HG03175 (cell line): ENCODE measurements at regions not wholly inside any gene's neighbourhood (a gene's known extent, or its start where the extent isn't known, plus 50 kb on each side); places are given as distances from the start of the nearest gene placed in this dataset.
A peak's percentile ranks its signal among the peaks of the same experiment; 100 is the strongest.

Experiments
- ATAC-seq: cut with Tn5 transposase; IDR thresholded peaks from one replicate; pipeline ENCODE4 v1.9.1; 2021; ENCODE audit warnings: mild to moderate bottlenecking, moderate library complexity; ENCODE audit not compliant: unreplicated experiment

DNA sequence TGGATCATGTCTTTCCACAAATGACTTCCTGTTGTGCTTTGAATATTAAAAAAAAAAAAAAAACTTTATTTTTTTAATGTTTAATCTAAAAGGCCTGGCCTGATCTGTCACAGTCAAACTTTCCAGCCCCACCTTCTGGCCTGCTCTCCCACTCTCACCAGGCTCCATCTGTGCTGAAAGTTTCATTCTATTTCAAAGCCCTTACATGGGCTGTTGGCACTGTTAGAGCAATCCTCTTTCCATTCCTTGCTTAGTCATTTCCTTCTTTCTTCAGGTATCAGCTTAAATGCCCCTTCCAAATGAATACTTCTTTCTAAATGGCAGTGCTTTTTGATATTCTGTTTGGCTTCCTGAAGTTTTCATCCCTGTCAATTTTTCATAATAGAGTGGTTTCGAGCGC, 1104.8 kb upstream of the C9orf72 start:
- ATAC-seq = no peak

DNA sequence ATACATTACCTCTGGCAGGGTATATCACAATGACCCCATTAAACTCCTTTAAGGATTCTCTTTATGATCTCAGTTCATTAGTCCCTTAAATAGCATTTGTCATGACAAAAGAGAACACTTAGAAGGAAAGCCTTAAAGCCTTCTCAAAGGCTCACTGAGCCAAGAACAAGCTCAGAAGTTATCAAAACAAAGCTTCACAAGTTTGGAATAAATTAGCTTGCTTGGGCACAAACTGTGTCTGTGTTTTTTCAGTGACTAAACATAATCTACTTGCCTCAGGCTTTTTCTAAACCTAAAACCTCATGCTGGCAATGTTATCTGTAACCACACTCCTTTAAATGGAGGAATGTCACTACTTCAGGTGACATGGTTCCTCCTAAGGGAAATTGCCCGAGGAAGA, 1114.9 kb upstream of the C9orf72 start:
- ATAC-seq = no peak

DNA sequence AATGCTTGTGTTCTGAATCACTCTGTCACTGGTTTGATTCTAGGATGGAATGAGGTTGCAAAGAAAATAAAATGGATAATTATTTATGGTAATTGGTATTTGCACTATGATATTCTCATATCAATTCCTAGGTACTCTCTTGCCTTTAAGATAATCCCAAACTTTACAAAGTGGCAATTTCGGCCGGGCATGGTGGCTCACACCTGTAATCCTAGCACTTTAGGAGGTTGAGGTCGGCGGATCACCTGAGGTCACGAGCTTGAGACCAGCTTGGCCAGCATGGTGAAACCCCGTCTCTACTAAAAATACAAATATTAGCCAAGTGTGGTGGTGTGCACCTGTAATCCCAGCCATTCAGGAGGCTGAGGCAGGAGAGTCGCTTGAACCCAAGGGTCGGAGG, 1118.7 kb upstream of the C9orf72 start:
- ATAC-seq = no peak

DNA sequence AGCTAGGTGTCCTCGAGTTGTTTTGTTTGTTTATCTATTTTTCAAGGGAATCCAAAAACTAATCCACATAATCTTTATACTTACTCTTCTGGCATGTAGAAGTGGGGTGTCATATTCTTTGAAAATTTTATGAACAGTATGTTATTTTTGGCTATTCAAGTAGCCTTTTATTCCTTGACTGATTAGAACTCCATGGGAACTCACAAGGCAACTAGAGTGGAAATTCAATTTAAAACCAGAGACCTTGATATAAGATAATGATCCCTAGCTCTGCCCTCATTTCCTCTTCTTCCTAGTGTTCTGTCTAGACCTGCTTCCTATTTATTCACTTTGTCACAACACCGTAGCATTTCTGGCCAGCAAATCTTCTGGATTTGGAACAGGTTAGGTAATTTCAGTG, 1123.7 kb upstream of the C9orf72 start:
- no peak for ATAC-seq

DNA sequence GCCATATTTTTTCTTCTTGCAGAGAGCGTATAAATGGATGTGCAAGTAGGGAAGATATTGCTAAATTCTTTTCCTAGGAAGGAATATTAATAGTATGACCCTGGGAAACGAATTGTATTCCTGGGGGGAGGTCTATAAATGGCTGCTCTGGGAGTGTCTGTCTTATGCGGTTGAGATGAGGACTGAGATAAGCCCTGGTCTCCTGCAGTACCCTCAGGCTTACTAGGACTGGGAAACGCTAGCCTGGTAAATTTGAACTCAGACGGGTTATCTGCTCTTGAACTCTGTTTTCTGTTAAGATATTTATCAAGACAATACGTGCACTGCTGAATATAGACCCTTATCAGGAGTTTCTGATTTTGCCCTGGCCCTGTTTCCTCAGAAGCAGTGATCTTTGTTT, 1126.4 kb upstream of the C9orf72 start:
- ATAC-seq = no peak

DNA sequence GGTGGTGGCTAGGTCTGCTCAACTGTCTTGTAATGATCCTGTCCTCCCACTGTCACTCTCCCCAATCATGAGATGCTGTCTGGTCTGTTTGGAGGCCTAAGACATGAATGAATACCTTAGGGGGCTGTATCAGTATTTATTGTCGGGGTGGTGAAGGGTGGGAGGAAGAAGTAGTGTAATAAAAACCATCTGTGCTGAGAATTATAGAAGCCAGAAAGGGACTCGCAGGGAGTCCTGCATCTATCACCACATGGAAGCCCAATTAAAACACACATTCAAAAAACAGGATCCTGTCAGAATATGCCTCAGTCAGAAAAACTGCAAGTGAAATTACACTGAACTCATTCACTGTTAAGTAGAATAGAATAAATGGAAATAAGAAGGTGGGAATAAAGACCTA, 1134.3 kb upstream of the C9orf72 start:
- ATAC-seq = no peak

DNA sequence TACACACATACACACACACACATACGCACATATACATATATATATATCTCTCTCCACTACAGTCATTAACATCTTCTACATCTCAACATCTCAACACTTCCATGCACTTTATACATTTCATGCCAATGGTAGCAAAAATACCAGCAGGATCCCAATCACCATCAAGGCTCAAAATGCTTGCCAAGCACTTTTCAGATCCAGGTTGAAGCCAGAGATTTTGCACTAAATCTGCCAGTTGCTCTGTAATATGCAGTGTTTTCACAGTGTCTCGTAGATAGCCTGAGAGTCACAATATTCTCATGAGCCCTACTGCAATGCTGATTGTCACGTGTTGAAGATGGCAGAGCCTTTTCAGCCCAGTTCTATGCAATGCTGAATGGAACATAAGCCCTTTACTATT, 1140.9 kb upstream of the C9orf72 start:
- no peak for ATAC-seq

DNA sequence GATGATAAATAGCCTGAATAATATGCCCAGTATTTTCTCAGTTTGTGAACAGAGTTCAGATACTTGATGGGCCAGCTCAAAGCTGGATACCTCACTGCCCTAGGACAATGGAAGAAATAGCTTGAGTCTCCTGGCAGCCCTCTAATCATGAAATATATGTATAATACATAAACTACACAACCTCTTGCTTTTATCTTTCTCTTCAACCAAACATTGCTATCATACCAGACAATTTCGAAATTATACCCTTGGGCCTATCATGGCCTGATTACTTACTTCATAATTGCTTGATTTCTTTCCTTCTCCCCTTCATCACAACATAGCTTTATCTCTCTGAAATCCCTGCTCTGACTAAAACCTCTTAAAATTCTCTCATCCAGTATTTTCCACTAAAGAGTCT, 1144.9 kb upstream of the C9orf72 start:
- ATAC-seq = no peak

DNA sequence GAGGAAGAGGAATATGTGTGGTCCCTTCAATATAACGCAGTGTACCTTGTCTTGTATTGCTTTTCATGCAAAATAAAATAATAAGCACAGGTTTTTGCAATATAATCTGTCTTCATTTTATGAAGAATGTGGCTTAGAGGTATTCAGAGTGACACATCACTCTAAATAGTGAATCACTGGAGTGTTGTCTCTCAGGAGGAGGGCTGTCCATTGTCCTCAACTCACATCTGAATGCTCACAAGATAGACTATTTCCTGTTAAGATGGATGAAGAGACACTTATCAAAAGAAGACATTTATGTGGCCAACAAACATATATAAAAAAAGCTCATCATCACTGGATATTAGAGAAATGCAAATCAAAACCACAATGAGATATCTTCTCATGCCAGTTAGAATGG, 1147.5 kb upstream of the C9orf72 start:
- ATAC-seq = no peak

DNA sequence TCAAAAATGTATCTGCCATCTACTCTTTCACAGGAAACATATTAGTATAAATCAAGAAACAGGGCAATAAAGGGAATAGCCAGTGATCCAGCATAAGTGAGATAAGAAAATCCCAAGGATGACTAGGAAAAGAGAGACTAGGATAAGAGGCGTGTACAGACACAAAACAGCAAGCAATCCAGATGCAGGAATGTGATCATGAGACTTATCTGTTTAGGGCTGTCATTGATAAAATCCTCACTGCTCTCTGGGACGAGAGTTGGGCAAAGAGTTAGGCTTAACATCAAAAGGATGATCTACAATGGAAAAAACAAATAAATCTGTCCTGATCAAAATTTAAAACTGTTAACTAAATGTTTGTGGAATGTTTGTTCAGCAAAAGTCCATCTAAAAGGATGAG, 1156.8 kb upstream of the C9orf72 start:
- no peak for ATAC-seq

DNA sequence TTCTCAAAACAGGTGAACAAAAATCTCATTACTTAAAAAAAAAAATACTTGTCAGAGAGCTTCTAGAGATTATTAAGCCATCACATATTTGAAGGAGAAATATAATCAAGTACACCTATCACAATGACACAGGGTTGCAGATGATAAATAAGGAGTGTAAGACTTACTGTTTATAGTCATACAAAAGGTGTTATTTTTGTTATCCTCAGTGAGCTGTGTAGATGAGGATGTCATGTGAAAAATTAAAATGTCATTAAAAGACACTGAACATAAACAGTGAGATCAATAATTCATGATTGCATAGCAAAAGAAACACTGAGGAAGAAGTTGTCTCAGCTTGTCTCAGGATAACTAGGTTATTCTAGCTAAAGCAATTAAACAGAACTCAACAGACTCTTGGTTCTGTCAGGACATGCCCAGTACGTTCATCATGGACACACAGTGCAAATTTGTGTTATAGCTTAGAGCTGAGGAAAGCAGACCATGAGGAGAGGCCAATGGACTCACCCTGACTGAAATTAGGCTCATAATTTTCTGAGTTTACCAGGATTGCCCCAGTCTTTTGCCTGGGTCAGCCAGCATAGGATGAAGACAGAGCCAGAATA, 1162.6 kb upstream of the C9orf72 start:
- no peak for ATAC-seq

DNA sequence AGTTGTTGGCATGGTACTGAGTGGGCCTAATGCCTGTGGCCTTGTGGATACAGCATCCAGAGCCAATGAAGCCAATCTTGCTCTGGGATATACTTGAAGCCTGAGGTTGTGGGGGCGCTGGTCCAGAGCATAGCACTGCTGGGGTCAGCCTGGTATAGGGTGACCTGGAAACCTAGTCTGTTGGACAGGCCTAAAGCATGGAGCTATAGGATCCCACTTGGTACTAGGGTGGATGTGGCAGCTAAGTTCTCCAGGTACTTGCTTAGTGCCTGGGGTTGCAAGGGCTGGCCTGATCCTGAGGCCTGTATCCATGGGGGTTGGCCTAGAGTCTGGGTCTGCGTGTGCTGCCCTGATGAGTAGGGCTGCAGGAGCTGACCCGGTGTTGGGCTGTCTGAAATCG, 1168.2 kb upstream of the C9orf72 start:
- ATAC-seq = no peak

DNA sequence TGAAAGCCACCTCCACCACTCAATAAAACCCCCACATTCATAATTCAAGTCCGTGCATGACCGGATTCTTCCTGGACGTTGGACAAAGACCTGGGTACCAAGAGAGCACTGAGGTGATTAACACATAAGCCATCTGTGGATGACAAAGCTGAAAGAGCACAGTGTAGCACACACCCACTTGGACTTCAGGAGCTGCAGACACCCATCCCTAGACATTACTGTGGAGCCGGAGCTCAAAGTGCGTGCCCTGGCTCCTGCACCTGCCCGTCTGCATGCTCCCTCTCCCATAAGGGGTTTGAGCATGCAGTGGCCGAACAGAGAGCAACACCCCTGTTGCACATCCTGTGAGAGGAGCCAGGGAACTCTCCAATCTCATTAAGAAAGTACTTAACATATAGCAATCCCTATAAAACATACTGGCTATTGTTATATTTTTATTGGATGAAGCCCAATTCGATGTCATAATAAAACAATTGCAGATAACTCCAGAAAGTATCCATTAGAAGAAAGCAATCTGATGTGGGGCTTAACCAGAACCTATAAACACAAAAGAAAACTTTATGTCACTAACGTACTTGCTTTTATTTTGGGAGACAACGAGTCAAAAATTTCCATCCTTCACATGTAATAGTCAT, 1174.2 kb upstream of the C9orf72 start:
- no peak for ATAC-seq

DNA sequence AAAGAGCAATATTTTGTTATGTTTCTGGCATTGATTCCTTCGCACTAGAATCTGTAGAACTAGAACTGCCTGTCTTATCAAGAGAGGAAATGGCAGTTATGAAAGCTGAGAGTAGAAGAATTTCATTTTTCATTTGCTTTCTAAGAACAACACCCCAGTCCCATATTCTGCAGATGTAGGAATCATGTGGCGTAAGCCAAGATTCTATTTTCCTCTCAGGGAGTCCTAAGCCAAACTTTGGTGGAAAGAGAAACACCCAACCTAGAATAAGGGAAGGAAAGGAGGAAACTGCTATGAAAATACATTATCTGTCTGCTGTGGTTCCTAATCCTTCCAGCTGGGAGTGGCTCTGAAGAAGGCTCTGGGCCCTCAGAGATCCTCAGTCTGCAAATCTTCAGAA, 1176.9 kb upstream of the C9orf72 start:
- ATAC-seq = no peak

DNA sequence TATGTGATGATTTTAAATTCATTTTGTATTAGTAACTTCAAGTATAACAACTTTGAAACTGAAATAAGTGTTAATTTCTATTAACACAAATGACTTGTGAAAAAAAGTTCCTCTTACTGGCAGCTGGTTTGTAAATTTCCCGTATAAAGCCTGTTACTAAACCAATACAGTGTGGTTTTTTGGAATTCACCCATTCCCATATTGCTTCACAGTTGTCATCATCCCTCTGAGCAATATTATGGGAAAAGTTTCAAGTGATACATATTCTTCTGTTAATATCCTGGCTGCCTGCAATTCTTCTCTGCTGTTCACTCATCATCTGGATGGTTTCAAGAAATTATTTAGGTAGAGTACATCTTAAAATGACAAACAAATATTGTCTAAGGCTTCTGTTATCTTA, 1185.1 kb upstream of the C9orf72 start:
- ATAC-seq = no peak

DNA sequence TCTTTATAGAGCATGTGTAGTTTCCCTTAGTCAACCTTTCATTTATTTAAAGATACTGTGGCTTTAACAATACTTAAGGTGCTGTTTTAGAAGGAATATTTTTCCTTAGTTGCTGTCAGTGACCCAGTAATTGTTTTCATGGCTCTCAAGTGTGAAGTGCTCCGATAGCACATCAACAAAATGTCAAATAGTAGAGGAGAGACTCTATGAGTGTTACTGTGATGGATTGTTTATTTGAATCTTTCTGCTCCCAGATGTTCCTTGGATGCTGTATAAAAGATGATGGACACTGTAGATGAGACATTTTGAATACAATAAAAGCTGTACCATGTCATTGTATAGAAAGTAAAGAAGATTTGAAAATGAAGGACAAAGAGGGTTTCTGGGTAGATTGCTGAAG, 1185.7 kb upstream of the C9orf72 start:
- no peak for ATAC-seq

DNA sequence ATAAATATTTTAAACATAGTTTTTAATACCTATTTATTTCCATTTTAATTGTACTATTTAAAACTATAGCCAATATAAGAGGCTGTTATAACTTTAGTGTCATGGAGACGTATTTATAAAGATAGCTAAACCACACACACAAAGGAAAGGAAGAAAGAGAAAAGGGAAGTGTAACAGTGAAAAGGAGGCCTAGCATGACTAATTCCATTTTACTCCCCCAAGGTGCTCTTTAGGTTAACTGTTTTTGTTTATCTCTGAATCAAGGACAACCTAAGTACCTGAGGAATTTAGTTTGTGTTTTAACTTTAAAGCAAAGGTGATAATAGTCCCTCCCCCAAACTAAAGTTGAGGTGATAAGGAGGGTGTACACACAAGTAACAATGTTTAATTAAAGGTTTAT, 1188.9 kb upstream of the C9orf72 start:
- no peak for ATAC-seq

DNA sequence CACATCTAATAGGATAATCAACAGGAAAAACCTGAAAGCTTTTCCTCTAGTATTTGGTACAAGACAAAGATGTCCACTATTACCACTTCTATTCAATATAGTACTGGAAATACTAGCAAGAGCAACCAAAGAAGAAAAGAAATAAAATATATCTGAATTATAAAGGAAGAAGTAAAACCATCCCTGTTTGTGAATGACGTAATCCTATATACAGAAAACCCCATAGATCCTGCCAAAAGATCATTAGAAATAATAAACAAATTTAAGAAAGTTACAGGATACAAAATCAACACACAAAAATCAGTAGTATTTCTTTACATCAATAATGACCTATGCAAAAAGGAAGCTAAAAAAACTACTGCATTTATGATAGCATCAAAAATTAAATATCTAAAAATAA, 1191.3 kb upstream of the C9orf72 start:
- ATAC-seq = no peak

DNA sequence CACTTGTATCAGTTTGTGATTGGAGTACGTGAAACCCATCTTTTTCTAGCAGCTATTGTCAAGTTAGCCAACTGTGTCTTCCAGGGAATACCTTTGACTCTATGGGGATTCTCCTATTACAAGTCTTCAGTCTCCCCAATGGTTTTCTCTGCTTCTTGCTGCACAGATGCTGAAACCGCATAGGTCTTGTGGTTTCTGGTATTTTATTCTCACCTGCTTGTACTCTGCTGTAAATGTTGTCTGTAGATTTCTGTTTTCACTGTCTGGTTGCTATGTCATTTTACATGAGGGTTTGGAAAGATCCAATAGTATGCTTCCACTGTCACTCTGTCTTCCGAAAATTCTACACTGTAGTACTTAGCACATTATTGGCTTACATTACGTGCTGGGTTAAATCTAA, 1196.9 kb upstream of the C9orf72 start:
- ATAC-seq = no peak

DNA sequence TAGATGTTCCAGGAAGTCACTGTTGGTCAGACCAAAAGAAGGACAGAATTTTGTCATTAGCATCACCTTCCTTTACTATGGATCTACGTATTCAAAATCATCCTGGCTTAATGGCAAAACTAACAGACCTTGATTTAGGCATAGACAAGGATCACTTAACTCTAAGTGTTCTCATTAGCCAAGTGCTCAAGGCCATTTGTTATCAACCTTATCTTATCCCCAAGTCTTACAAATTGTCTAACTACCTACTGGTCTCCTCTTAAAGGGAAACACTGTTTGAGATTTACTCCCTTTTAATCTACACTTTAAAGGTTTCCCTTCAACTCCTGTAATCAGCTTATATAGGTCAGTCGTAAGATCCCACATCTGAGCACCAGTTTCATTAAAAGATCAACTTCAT, 1197.5 kb upstream of the C9orf72 start:
- no peak for ATAC-seq

DNA sequence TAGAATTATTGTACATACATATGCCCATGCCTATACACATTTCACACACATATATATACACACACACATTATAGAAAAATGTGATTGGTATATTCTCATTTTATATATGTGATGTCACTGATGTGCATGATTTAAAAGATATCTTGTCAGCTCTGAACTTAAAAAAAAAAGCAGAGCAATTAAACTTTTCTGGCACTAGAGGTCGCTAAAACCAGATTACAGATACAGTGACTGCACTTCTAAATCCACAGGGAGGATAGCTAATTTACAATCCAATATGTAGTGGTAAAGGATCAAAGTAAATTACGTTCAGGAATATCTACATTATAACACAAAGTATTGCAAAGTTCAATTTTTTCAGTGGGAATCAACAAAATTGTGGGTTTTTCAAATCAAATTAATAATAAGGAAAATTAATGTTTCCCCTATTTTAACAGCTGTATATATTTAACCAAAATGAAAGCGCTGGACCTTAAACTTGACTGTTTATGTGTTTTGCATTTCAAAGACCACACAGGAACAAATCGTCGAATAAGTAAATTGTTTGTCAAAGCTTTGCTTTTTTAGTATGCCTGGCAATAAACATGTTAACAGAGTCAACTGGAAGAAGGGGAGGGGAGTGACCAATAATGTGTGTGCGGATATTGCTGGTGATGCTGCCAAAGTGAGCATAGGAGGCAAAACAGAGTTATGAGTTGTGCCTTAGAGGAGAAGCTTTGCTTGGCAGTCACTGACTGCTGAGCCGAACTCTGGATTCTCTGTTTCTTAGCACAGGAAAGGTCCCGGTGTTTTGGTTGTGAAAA, 1201.4 kb upstream of the C9orf72 start:
- peak; percentile 42 for ATAC-seq

DNA sequence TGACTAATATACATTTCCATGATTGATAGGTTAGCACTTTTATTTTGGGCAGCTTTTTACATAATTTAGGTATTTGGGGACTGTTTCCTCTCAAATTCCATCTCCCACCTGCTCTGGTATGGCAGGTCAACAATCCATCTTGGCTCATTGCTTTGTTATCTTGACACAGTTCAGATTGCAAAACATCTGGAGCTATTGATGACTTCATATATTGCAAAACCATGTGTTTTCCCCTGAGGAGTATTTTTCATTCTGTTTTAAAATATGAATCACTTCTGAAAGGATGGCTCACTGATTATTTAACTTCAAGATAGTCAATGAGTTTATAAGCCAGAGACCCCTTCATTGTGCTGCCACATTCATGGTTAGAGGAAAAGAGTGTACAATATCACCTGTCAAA, 1206.0 kb upstream of the C9orf72 start:
- ATAC-seq = no peak
